Type B pancreatic cell (in vitro differentiated cells): ENCODE measurements at regions not wholly inside any gene's neighbourhood (a gene's known extent, or its start where the extent isn't known, plus 50 kb on each side); places are given as distances from the start of the nearest gene placed in this dataset.

Experiments used
- DNase-seq: peaks from one replicate; pipeline ENCODE4 v3.0.0; 2021; ENCODE audit warnings: mixed read lengths; ENCODE audit not compliant: unreplicated experiment; ENCODE audit errors: extremely low spot score
- H3K27ac Mint-ChIP-seq: 2 replicates; pipeline ENCODE4 v1.8.0; 2021; ENCODE audit warnings: mild to moderate bottlenecking, mixed read lengths
- H3K27me3 Mint-ChIP-seq: 2 replicates; pipeline ENCODE4 v1.8.0; 2021; ENCODE audit warnings: mixed read lengths
- H3K36me3 Mint-ChIP-seq: 2 replicates; pipeline ENCODE4 v1.8.0; 2021; ENCODE audit warnings: mixed read lengths
- H3K4me1 Mint-ChIP-seq: one replicate; pipeline ENCODE4 v1.8.0; 2021; ENCODE audit warnings: mixed read lengths; ENCODE audit not compliant: unreplicated experiment
- H3K4me3 Mint-ChIP-seq: 2 replicates; pipeline ENCODE4 v1.8.0; 2021; ENCODE audit warnings: mild to moderate bottlenecking, mixed read lengths
- H3K9me3 Mint-ChIP-seq: 2 replicates; pipeline ENCODE4 v1.8.0; 2021; ENCODE audit warnings: mixed read lengths
- CTCF ChIP-seq: fragments of 200-600 bp; sonication (generic); conservative IDR thresholded peaks from 2 replicates; pipeline ENCODE4 v1.5.0; 2021; ENCODE audit warnings: antibody characterized with exemption, mild to moderate bottlenecking

- Mint-ChIP-seq H3K36me3 (no peaks in the 10 kb centered on the region), H3K4me1 (peaks cover 8% of the 10 kb centered on the region), H3K27ac (no peak overlapping the region), H3K27me3 (peaks cover 3% of the 10 kb centered on the region), H3K9me3 (no peaks in the 10 kb centered on the region), H3K4me3 (no peak overlapping the region)
- TF ChIP-seq CTCF = no peak
- no peak for DNase-seq
Measured at GRCh38 chr1:25012966-25013962, 83.2 kb upstream of the RUNX3 start.

- Mint-ChIP-seq H3K4me3 (no peak overlapping the region), H3K4me1 (peaks cover 9% of the 10 kb centered on the region), H3K9me3 (no peaks in the 10 kb centered on the region), H3K36me3 (no peaks in the 10 kb centered on the region), H3K27me3 (peaks cover 11% of the 10 kb centered on the region), H3K27ac (no peak overlapping the region)
- TF ChIP-seq CTCF = no peak
- no peak for DNase-seq
Measured at GRCh38 chr1:25011943-25012638, 82.0 kb upstream of the RUNX3 start.

GRCh38 chr1:25011275-25011674 lies 81.2 kb upstream of the RUNX3 start:
- Mint-ChIP-seq H3K27ac (no peak overlapping the region), H3K4me1 (peaks cover 17% of the 10 kb centered on the region), H3K27me3 (peaks cover 19% of the 10 kb centered on the region), H3K4me3 (no peak overlapping the region), H3K36me3 (no peaks in the 10 kb centered on the region), H3K9me3 (no peaks in the 10 kb centered on the region)
- no peak for TF ChIP-seq CTCF
- no peak for DNase-seq

GRCh38 chr1:25009671-25010262 lies 79.7 kb upstream of the RUNX3 start:
- no peaks in the 10 kb centered on the region for H3K36me3 Mint-ChIP-seq
- H3K27ac Mint-ChIP-seq = no peak overlapping the region
- no peak overlapping the region for H3K4me3 Mint-ChIP-seq
- no peak for DNase-seq
- peaks cover 20% of the 10 kb centered on the region for H3K4me1 Mint-ChIP-seq
- no peak for TF ChIP-seq CTCF
- H3K27me3 Mint-ChIP-seq = peaks cover 26% of the 10 kb centered on the region
- H3K9me3 Mint-ChIP-seq = no peaks in the 10 kb centered on the region

- Mint-ChIP-seq H3K27me3 (peaks cover 26% of the 10 kb centered on the region), H3K27ac (no peak overlapping the region), H3K4me3 (no peak overlapping the region), H3K36me3 (no peaks in the 10 kb centered on the region), H3K4me1 (peaks cover 20% of the 10 kb centered on the region), H3K9me3 (no peaks in the 10 kb centered on the region)
- TF ChIP-seq CTCF = no peak
- DNase-seq = no peak
Measured at GRCh38 chr1:25008192-25008485, 78.1 kb upstream of the RUNX3 start.
